Left forelimb (tissue), 1 donor: ENCODE measurements at regions not wholly inside any gene's neighbourhood (a gene's known extent, or its start where the extent isn't known, plus 50 kb on each side); places are given as distances from the start of the nearest gene placed in this dataset.

Source experiments
- DNase-seq: peaks from one replicate; pipeline ENCODE4 v3.0.0-alpha.2; 2018; ENCODE audit warnings: low spot score

- no peak for DNase-seq
Measured at GRCh38 chr5:68582284-68582683, 366.7 kb downstream of the PIK3R1 start.

DNA sequence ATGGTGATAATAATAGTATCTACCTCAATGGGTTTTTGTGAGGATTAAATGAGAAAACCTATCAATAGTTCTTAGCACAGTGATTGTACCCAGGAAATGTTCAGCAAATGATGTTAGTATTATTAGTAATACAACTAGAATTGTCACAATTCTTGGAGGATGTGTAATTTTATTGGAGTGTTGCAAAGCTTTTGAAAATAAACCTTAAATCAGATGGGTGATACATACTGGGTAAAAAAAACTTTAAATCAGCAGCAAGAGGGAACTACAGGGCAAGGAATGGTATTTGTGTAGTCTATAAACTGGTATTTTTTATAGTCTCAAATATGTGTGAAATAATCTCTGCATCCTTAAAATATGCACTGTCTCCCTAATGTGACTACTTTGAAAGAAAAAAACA is 371.6 kb downstream of the PIK3R1 start:
- no peak for DNase-seq

DNA sequence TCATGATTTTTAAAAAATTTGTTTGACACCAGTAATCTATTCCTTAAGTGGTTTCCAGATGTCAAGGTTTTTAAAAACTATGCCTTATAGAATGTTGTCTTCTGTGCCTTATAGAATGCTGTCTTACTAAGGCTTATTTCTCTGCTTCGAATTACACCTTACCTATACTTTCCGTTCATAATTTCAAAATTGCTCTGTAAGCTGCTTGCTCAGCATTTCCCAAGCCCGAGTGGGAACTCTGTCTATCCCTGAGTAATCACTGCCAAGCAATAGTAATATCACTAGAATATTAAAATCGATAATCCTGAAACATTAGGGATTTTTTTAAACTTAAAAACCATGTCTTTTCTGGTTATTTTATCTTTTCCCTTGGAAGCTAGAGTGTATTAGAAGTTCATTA is 376.3 kb downstream of the PIK3R1 start:
- no peak for DNase-seq

GRCh38 chr5:68592351-68592750 is 376.8 kb downstream of the PIK3R1 start:
- DNase-seq = no peak

DNA sequence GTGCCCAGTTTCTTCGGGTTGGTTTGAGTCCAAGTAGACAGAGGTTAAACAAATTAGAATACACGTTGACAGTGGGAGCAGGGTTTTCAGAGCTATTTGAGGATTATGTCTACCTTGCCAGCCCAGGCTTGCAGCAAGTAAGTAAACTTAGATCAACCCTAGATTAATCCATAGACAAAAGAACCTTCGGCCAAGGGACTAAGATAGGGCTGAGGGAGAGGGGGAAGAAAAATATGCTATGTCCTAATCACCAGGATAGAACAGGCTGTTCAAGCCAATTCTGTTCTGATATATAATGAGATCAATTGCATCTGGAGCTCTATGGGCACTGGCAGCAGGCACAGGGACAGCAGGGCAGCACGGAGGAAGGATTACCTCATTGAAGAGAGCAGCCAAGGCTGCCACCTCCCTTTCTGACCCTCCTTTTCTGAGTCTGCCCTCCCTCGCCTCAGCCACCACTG is 377.7 kb downstream of the PIK3R1 start:
- no peak for DNase-seq

DNA sequence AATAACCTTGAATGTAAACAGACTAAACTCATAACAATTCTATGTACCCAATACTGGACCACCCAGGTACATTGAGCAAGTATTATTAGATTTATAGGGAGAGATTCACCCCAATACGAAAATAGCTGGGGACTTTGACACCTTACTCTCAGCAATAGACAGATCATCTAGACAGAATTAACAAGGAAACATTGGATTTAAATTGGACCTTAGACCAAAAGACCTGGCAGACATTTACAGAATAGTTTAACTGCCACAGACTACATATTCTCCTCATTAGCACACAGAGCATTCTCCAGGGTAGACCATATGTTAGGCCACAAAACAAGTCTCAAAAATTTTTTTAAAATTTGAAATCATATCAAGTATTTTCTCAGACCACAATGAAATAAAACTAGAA is 397.4 kb downstream of the PIK3R1 start:
- DNase-seq = no peak

DNA sequence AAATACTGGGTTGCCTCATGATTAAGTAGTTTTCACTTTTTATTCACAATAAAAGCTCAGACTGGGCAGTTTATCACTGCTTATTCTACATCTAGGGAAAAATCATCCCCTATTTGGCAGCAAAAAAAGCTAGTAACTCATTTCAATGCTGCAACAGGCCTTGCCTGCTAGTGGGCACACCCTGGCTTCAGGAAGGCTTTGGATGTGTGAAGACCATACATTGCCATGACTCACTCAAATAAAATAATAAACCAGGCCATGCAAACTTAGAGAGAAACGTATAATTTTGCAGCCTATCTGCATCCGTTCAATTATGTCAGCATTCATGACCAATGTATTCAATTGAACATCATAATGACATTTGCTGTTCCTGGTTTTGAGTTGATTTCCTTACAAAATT is 402.9 kb downstream of the PIK3R1 start:
- no peak for DNase-seq

- no peak for DNase-seq
Measured at GRCh38 chr5:68627001-68627400, 411.4 kb downstream of the PIK3R1 start.

GRCh38 chr5:68628082-68628814 is 412.7 kb downstream of the PIK3R1 start:
- DNase-seq = no peak

DNA sequence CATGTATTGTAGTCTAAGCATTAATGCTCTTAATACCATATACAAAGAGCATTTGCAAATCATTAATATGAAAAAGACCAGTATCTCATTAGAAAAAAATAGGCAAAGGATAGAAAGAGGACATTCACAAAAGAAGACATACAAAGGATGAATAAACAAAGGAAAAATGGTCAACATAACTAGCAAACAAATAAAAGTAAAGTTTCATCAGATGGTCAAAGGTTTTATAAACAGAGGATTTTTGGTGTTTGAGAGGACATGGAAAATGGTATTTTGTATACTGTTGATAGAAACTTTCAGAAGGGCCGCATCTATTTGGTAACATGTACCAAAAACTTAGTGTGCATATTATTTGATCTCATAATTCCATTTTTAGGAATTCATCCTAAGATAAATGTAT is 414.8 kb downstream of the PIK3R1 start:
- no peak for DNase-seq

DNA sequence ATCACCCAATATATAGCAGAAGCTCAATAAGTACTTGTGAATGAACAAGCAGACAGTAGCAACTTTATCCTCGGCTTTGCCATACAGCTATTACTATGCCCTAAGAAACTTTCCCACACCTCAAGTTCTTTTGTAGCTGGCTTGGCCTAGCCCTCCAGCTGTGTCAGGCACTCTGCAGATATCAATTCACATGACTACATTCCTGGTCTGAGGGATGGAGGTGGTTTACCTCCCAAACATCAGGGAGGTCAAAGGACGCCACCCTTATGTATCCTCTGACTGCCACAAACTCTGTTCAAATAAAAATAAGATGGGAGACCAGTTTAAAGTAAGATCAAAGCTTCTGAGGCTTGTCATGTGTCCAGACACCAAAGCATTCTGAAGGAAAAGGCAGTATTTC is 416.3 kb downstream of the PIK3R1 start:
- DNase-seq = no peak

DNA sequence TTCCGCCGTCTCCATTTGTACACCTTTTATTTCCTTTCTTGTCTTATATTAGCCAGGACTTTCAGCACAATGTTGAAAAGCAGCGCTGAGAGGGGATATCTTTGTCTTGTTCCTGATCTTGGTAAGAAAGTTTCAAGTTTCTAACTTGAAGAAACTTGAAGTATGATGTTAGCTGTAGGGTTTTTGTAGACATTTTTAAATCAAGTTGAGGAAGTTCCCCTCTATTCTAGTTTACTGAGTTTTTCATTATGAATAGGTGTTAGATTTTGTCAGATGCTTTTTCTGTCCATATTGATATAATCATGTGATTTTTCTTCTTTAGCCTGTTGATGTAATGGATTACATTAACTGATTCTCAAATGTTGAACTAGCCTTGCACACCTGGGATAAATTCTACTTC is 425.7 kb downstream of the PIK3R1 start:
- DNase-seq = no peak

DNA sequence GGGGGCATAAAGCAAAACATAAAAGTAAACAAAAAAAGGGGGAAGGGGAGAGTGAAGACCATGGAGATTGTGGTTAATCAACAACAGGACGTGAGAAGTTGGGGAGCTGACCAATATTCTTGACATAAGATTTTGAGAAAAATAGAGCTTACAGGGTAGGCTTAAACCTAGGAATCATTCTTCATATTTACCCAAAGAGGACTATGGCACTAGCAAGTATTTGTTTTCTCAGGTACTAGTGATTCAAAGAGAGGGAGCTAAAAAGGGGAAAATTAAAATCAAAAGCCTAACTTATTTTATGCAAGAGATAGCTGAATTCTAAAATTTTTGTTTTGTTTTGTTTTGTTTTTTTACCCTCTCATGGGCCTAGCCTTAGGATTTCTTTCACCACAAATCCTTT is 427.5 kb downstream of the PIK3R1 start:
- no peak for DNase-seq

DNA sequence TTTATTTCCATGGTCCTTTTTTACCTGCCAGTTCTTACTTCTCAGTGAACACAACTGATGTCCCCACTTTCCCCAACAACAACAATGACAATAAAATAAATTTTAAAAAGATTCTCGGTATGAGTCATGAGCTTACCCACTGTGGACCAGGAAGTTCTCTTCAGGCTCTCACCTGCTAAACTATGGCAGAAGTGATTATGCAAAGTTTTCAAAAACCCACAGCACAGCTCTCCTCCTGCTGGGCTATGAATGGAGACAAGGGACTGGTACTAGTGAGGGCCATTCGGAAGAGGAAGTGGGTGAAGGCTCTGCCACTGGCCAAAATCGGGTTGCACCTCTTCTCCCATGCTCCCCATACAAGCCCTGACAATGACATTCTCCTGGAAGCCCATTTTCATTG is 429.4 kb downstream of the PIK3R1 start:
- DNase-seq = no peak

- DNase-seq = no peak
Measured at GRCh38 chr5:68646144-68646543, 430.6 kb downstream of the PIK3R1 start.

DNA sequence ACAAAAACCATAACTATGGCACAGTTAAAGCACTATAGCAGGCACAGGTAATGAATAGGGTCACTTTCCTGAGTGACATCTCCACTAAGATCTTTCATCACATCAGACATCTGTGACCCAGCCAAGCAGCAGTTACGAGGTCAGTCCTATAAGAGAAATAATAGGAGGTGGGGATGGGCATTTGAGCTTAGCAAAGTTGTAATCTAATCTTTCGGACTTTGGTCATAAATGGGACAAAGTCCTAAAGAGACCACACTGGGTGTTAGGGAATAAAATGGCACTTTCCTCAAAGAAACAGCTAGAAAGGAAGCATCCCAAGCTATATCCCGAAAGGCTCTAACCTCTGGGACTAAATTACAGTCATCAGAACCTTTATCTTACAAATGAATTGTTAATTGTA is 432.2 kb downstream of the PIK3R1 start:
- no peak for DNase-seq

GRCh38 chr5:68648944-68649857 is 433.6 kb downstream of the PIK3R1 start:
- DNase-seq = no peak

- no peak for DNase-seq
Measured at GRCh38 chr5:68652534-68652965, 437.0 kb downstream of the PIK3R1 start.

- no peak for DNase-seq
Measured at GRCh38 chr5:68653471-68653870, 437.9 kb downstream of the PIK3R1 start.

DNA sequence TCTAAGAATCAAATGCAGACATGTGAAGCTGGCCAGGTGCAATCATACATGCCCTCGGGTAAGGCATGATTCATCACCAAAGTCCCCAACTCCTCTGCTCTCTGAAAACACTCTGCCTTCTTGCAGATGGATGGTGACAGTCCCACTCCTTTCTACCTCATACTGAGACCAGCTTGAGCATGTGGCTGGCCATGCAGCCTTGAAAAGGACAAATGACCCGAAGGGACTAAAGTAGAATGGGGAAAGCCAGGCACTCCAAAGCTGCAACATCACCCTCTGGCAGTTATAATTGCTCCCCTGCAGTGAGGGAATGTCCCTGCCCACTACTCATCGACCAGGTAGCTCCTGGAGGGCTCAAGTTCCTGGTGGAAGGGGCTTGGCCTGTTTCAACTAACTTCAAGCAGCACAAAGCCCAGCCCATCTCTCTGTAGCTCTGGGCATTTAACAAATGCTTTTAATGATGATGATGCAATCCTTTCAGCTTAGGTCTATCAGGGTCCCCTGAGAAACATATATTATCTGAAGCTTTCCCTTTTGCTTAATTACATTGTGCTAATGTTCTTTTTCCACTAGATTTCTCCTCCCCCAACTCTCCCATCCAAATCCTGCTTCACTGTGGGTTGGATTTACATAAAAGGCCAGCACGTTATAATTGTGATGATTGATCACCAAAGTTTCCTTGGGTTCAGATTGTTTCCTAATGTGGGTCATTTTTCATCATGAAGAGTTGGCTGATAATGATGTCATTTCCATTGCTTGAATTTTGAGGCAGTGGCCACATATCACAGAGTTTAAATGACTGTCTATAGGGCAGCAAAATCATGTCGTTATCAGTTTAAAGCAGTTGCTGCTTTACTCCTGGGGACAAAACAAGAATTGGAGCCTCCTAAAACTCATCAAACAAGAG is 436.5 kb upstream of the SLC30A5 start:
- DNase-seq = no peak

DNA sequence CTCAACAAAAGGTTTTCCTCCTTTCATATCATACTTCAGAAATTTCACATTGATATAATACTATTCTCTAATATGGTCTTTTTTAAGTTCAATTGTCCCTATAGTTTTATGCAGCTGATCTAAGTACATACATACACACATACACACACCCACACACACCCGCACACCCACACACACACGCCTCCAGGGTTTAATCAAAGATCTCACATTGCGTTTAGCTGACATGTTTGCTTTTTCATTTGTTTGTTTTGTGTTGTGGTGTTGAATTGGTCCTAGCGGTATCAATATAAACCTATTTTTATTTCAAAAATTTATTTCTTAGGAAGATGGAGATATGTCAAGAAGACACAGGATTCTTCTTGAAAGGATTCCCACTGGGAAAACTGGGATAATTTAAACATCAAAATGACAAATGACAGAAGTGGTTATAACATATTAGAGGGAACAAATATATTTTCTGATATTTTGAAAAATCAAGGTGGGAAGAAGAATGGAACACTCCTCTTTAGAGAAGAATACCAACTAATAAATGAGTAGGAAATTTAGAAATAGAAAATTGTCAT is 434.9 kb upstream of the SLC30A5 start:
- DNase-seq = no peak

GRCh38 chr5:68659881-68660280 is 433.9 kb upstream of the SLC30A5 start:
- no peak for DNase-seq
